Activated gamma-delta T cell treated with Interleukin-2 at 50 U/mL for 16 hours (primary cell): ENCODE measurements at regions not wholly inside any gene's neighbourhood (a gene's known extent, or its start where the extent isn't known, plus 50 kb on each side); places are given as distances from the start of the nearest gene placed in this dataset.

ENCODE experiments used
- DNase-seq: peaks from one replicate; pipeline ENCODE4 v3.0.0-alpha.2; 2020

- no peak for DNase-seq
These were observed 70.3 kb upstream of the RAB12 start for GRCh38 chr18:8538935-8539334.

DNA sequence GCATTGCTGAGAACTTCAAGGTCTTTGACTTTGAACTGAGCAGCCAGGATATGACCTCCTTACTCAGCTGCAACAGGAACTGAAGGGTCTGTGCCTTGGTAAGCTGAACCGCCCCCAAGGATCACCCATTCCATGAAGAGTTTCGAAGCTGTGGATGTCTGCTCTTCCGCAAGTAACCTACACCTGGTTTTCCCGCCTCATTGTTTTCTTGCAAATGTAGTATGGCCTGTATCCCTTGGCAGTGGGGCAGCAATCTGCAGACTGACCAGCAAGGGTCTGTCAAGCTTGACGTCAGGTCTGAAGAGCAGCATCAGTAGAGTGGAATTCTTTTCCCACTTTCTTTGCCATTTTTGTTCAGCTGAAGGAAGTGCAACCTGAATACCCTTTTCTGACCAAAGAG, 62.6 kb upstream of the RAB12 start:
- no peak for DNase-seq

- DNase-seq, result no peak
These were observed 61.1 kb upstream of the RAB12 start for GRCh38 chr18:8548186-8548585.

GRCh38 chr18:8549254-8549757, 59.9 kb upstream of the RAB12 start:
- DNase-seq, result no peak

DNA sequence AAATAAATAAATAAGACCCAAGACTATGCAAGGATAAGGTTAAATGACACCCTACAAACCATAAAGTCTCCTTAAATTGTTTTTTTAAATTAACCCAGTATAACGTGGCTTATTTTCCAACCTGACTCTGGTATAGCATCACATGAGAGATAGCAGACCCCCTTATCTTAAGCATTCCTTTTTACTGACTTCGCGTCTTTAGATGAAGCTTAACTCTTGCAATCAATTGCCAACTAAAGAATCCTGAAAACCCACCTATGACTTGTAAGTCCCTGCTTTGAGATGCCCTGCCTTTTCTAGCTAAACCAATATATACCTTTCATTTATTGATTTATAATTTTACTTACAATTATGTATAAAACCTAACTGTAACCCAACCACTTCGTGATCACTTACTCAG, 57.1 kb upstream of the RAB12 start:
- DNase-seq, result no peak

GRCh38 chr18:8554354-8554753, 54.9 kb upstream of the RAB12 start:
- DNase-seq, result no peak

DNA sequence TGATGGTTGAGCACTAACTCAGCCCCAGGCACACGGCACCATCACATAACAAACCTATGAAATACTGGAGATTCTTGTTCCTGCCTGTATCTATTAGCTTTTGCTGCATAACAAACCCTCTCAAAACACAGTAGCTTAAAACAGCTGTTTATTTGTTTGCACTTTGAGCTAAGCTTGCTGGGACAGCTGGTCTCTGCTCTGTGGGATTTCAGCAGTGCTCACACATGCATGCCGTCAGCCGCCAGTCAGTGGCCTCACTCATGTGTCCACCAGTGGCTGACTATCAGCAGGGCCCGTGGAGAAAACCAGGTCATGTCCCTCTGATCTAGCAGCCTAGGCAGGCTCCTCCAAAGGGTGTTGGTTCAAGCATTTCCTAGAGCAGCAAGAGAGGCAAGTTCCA, 52.8 kb upstream of the RAB12 start:
- no peak for DNase-seq
